WERI-Rb-1 (cell line): ENCODE measurements at regions not wholly inside any gene's neighbourhood (a gene's known extent, or its start where the extent isn't known, plus 50 kb on each side); places are given as distances from the start of the nearest gene placed in this dataset.

ENCODE experiments used
- DNase-seq: peaks from one replicate; pipeline ENCODE4 v3.0.0-alpha.2; 2020
- H3K27ac ChIP-seq: fragments of 250-450 bp; sonication (Bioruptor Pico); 2 replicates; pipeline ENCODE4 v1.5.1; 2020; ENCODE audit warnings: mild to moderate bottlenecking, moderate library complexity
- H3K27me3 ChIP-seq: fragments of 250-450 bp; sonication (Bioruptor Pico); 2 replicates; pipeline ENCODE4 v1.5.1; 2021; ENCODE audit warnings: mild to moderate bottlenecking, low read depth, moderate library complexity; ENCODE audit not compliant: insufficient read depth, severe bottlenecking
- H3K36me3 ChIP-seq: fragments of 250-450 bp; sonication (Bioruptor Pico); 2 replicates; pipeline ENCODE4 v1.5.1; 2020; ENCODE audit warnings: mild to moderate bottlenecking, moderate library complexity
- H3K4me3 ChIP-seq: 2 replicates; pipeline ENCODE4 v1.5.1; 2011; ENCODE audit warnings: low read depth, mild to moderate bottlenecking, control low read depth, low read length
- H3K9me3 ChIP-seq: fragments of 250-450 bp; sonication (Bioruptor Pico); 2 replicates; pipeline ENCODE4 v1.5.1; 2021; ENCODE audit warnings: mild to moderate bottlenecking, moderate library complexity; ENCODE audit not compliant: severe bottlenecking
- TF ChIP-seq, protein P1 (sequence below): IDR thresholded peaks from 2 replicates; pipeline ENCODE4 v1.5.1; 2011; ENCODE audit warnings: low read depth, mild to moderate bottlenecking, control low read depth, inconsistent platforms, low read length

DNA sequence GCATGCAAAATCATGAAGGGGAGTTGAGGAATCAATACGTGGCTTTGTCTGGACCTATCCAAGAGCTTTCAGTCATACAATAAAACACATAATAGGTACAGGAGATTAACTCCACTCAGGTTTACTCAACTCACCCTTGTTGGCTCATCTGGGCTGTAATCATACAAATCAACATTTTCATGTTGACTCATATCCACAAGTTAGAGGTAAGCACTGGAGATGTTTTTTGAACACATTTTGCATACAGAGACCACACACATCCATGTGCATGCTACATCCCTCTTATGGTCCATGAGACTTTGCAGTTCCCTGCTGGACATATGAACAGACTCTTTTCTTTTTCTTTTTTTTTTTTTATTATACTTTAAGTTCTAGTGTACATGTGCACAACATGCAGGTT lies 336.9 kb upstream of the PIK3C3 start:
- TF ChIP-seq, protein P1, sequence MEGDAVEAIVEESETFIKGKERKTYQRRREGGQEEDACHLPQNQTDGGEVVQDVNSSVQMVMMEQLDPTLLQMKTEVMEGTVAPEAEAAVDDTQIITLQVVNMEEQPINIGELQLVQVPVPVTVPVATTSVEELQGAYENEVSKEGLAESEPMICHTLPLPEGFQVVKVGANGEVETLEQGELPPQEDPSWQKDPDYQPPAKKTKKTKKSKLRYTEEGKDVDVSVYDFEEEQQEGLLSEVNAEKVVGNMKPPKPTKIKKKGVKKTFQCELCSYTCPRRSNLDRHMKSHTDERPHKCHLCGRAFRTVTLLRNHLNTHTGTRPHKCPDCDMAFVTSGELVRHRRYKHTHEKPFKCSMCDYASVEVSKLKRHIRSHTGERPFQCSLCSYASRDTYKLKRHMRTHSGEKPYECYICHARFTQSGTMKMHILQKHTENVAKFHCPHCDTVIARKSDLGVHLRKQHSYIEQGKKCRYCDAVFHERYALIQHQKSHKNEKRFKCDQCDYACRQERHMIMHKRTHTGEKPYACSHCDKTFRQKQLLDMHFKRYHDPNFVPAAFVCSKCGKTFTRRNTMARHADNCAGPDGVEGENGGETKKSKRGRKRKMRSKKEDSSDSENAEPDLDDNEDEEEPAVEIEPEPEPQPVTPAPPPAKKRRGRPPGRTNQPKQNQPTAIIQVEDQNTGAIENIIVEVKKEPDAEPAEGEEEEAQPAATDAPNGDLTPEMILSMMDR: no peak
- no peak for DNase-seq
- H3K36me3 ChIP-seq: no peaks in the 10 kb centered on the region
- no peaks in the 10 kb centered on the region for H3K9me3 ChIP-seq
- no peaks in the 10 kb centered on the region for H3K27me3 ChIP-seq
- H3K4me3 ChIP-seq: no peak overlapping the region
- no peak overlapping the region for H3K27ac ChIP-seq

DNA sequence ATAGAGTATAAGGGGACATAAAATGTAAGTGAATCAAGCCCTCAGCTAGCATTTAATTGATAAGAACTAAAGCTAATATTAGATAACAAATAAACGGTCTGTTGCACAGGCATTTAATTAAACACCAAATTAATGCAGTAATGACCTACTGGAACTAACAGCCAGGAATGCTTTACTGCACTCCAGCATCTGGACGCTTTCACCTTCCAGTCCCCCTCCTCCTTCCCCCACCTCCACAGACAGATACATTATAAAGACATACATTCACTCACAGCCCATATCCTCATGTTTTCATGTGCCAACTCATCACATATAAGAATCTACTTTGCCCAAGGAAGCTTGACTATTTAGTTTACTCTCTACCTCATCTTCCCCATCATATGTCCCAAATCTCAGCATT lies 337.4 kb upstream of the PIK3C3 start:
- H3K27ac ChIP-seq: no peak overlapping the region
- no peak for DNase-seq
- no peaks in the 10 kb centered on the region for H3K9me3 ChIP-seq
- H3K36me3 ChIP-seq: no peaks in the 10 kb centered on the region
- TF ChIP-seq, protein P1: no peak
- no peak overlapping the region for H3K4me3 ChIP-seq
- H3K27me3 ChIP-seq: no peaks in the 10 kb centered on the region

DNA sequence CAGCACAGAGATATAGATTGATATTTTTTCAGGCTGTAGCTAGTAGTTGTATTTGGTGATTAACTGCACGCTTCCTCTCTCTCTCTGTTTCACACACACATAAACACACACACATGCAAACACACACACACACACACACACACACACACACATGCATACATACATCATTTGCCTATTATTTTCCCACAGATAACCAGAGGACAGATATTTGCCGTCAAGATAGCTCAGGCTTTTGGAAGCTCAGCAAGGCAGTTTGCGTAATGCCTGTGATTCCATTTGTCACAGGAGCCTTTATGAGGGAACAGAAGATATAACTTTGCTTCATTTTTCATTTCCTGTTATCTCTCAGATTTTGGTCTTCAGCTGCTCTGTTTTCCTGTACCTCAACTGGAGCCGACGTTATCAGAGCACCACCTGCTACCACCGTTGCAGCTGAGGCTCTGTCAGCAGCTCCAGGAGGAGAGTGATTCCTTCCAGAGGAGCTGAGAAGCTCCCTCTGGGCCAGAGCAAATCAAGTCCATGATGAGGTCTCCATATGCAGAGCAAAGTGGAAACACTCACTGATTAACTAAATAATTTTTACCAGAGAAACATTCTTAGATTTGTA lies 341.9 kb upstream of the PIK3C3 start:
- no peaks in the 10 kb centered on the region for H3K9me3 ChIP-seq
- no peak overlapping the region for H3K4me3 ChIP-seq
- no peak overlapping the region for H3K27ac ChIP-seq
- TF ChIP-seq, protein P1: no peak
- no peaks in the 10 kb centered on the region for H3K36me3 ChIP-seq
- no peak for DNase-seq
- no peaks in the 10 kb centered on the region for H3K27me3 ChIP-seq

DNA sequence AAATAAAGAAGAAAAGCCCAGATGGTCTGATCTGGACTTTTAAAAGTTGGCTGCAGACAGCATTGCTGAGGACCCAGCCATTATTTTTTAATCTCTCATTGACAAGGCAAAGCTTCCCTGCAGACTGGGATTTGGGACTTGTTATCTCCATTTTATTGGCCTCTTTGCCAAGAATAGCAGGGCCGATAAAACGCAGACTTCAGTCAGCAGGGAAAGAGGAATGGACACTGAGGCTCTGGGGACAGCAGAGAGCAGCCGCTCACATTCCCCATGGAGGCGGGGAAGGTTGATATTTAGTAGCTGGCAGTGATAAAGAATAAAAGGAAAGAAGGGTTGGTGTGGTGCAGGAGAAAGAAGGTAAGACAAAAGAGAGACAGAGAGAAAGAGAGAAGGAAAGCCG lies 350.1 kb upstream of the PIK3C3 start:
- no peak overlapping the region for H3K4me3 ChIP-seq
- no peak for DNase-seq
- H3K36me3 ChIP-seq: no peaks in the 10 kb centered on the region
- no peak overlapping the region for H3K27ac ChIP-seq
- H3K9me3 ChIP-seq: no peaks in the 10 kb centered on the region
- TF ChIP-seq, protein P1: no peak
- no peaks in the 10 kb centered on the region for H3K27me3 ChIP-seq

DNA sequence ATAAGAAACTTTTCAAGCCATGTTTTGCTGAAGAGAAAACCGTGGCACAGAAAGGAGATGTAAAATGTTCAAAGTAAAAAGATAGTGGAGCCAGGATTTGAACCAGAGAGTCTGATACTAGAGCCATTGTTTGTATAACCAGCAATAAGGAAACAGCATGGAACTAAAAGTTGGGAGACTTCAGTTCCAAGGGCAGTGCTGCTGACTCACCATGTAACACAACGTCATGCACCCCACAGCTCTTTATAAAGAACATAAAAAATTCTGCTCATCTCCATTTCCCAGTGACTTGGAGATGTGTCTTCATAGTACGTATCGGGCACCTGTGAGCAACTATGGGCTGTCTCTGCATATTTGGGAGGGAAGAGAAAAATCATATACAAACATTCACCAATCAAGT lies 353.0 kb upstream of the PIK3C3 start:
- TF ChIP-seq, protein P1: no peak
- Histone ChIP-seq H3K27me3 (no peaks in the 10 kb centered on the region), H3K4me3 (no peak overlapping the region), H3K36me3 (no peaks in the 10 kb centered on the region), H3K27ac (no peak overlapping the region), H3K9me3 (no peaks in the 10 kb centered on the region)
- no peak for DNase-seq
